Uterus (tissue), 2 donors: ENCODE measurements at regions not wholly inside any gene's neighbourhood (a gene's known extent, or its start where the extent isn't known, plus 50 kb on each side); places are given as distances from the start of the nearest gene placed in this dataset.

Experiments used
- CTCF ChIP-seq, 4 experiments: fragments of 200-600 bp in 2 of 4; fragments of 450-650 bp in 2 of 4; sonication (generic) in 2 of 4; IDR thresholded peaks; one replicate each; pipeline ENCODE4 v1.5.1; 2016 to 2019; ENCODE audit warnings: antibody characterized with exemption in 4 of 4, mild to moderate bottlenecking in 2 of 4, moderate library complexity in 1 of 4
- POLR2A ChIP-seq, 2 donors: fragments of 450-650 bp; IDR thresholded peaks; one replicate each; pipeline ENCODE4 v1.6.1; 2016; ENCODE audit warnings: antibody characterized with exemption in 2 of 2, mild to moderate bottlenecking in 1 of 2, moderate library complexity in 1 of 2

GRCh38 chrX:1904663-1905218 lies 289.9 kb downstream of the ASMT start:
- no peak for TF ChIP-seq CTCF (IDR thresholded peaks at IDR 0.05)
- no peak for TF ChIP-seq POLR2A (IDR thresholded peaks at IDR 0.05)
